GM23338 (cell line): ENCODE measurements at regions not wholly inside any gene's neighbourhood (a gene's known extent, or its start where the extent isn't known, plus 50 kb on each side); places are given as distances from the start of the nearest gene placed in this dataset.
A peak's percentile ranks its signal among the peaks of the same experiment; 100 is the strongest.

ENCODE experiments used
- ATAC-seq: fragments of 200-7000 bp; cut with Tn5 transposase; 3 replicates; pipeline ENCODE4 v1.9.1; 2020
- DNase-seq: peaks from one replicate; pipeline ENCODE4 v3.0.0-alpha.2; 2015; ENCODE audit warnings: low spot score
- H2AFZ ChIP-seq: fragments of 200-600 bp; sonication (generic); 2 replicates; pipeline ENCODE4 v1.8.0; 2016; ENCODE audit warnings: antibody characterized with exemption, mild to moderate bottlenecking, moderate library complexity
- H3F3A ChIP-seq: fragments of 200-600 bp; sonication (generic); replicated peaks from 2 replicates; pipeline ENCODE4 v1.8.0; 2017; ENCODE audit warnings: antibody characterized with exemption, mixed run types, low read depth
- H3K27ac ChIP-seq: fragments of 200-600 bp; sonication (generic); 2 replicates; pipeline ENCODE4 v1.6.1; 2016; ENCODE audit warnings: low read depth
- H3K27me3 ChIP-seq: fragments of 200-600 bp; sonication (generic); 2 replicates; pipeline ENCODE4 v1.8.0; 2016; ENCODE audit warnings: mild to moderate bottlenecking, mixed run types, moderate library complexity; ENCODE audit not compliant: insufficient read depth
- H3K36me3 ChIP-seq: fragments of 200-600 bp; sonication (generic); 2 replicates; pipeline ENCODE4 v1.8.0; 2016; ENCODE audit warnings: mild to moderate bottlenecking; ENCODE audit not compliant: insufficient read depth
- H3K4me1 ChIP-seq: fragments of 200-600 bp; sonication (generic); 2 replicates; pipeline ENCODE4 v1.8.0; 2016; ENCODE audit warnings: mild to moderate bottlenecking, moderate library complexity; ENCODE audit not compliant: insufficient read depth
- H3K4me2 ChIP-seq: fragments of 200-600 bp; sonication (generic); 2 replicates; pipeline ENCODE4 v1.7.1; 2017; ENCODE audit warnings: mixed run types
- H3K4me3 ChIP-seq: fragments of 200-600 bp; sonication (generic); 2 replicates; pipeline ENCODE4 v1.6.1; 2016; ENCODE audit warnings: mixed run types
- H3K79me2 ChIP-seq: fragments of 200-600 bp; sonication (generic); replicated peaks from 2 replicates; pipeline ENCODE4 v1.8.0; 2017; ENCODE audit warnings: mild to moderate bottlenecking; ENCODE audit not compliant: insufficient read depth
- H3K9me2 ChIP-seq: fragments of 200-600 bp; sonication (generic); 2 replicates; pipeline ENCODE4 v1.8.0; 2017; ENCODE audit not compliant: insufficient read depth
- H4K20me1 ChIP-seq: fragments of 200-600 bp; sonication (generic); replicated peaks from 2 replicates; pipeline ENCODE4 v1.8.0; 2017; ENCODE audit warnings: mild to moderate bottlenecking; ENCODE audit not compliant: insufficient read depth
- H3K27ac Mint-ChIP-seq: 2 replicates; pipeline ENCODE4 v1.8.0; 2020; ENCODE audit warnings: inconsistent platforms, mild to moderate bottlenecking, moderate library complexity, mixed read lengths
- H3K27me3 Mint-ChIP-seq: 3 replicates; pipeline ENCODE4 v1.8.0; 2022; ENCODE audit warnings: low read depth, mild to moderate bottlenecking, moderate library complexity, mixed read lengths, inconsistent platforms; ENCODE audit not compliant: insufficient read depth, poor library complexity
- H3K36me3 Mint-ChIP-seq: 3 replicates; pipeline ENCODE4 v1.8.0; 2021; ENCODE audit warnings: low read depth, mild to moderate bottlenecking, inconsistent platforms, moderate library complexity, mixed read lengths
- H3K4me1 Mint-ChIP-seq: 3 replicates; pipeline ENCODE4 v1.8.0; 2020; ENCODE audit warnings: mild to moderate bottlenecking, inconsistent platforms, mixed read lengths
- H3K4me3 Mint-ChIP-seq: 3 replicates; pipeline ENCODE4 v1.8.0; 2021; ENCODE audit warnings: moderate library complexity, mild to moderate bottlenecking, inconsistent platforms, mixed read lengths
- H3K9me3 Mint-ChIP-seq: 3 replicates; pipeline ENCODE4 v1.8.0; 2020; ENCODE audit warnings: moderate library complexity, mild to moderate bottlenecking, inconsistent platforms, mixed read lengths
- CREB1 ChIP-seq: fragments of 250-450 bp; sonication (Bioruptor Pico); IDR thresholded peaks from 2 replicates; pipeline ENCODE4 v1.5.0; 2020; ENCODE audit warnings: low read depth, mild to moderate bottlenecking, moderate library complexity
- ETS1 ChIP-seq: IDR thresholded peaks from 2 replicates; pipeline ENCODE4 v1.6.1; 2016; ENCODE audit warnings: antibody characterized with exemption
- EZH2 ChIP-seq: fragments of 200-600 bp; sonication (generic); IDR thresholded peaks from one replicate; pipeline ENCODE4 v1.8.0; 2017; ENCODE audit warnings: antibody characterized with exemption, mild to moderate bottlenecking, low read depth; ENCODE audit not compliant: unreplicated experiment
- NANOG ChIP-seq: IDR thresholded peaks from 2 replicates; pipeline ENCODE4 v1.6.1; 2016; ENCODE audit warnings: antibody characterized with exemption, borderline replicate concordance
- POLR2AphosphoS5 ChIP-seq: IDR thresholded peaks from 2 replicates; pipeline ENCODE4 v1.6.1; 2016; ENCODE audit warnings: antibody characterized with exemption, low read depth
- REST ChIP-seq: IDR thresholded peaks from one replicate; pipeline ENCODE4 v1.6.1; 2018; ENCODE audit warnings: antibody characterized with exemption; ENCODE audit not compliant: unreplicated experiment
- STAT1 ChIP-seq: IDR thresholded peaks from one replicate; pipeline ENCODE4 v1.6.1; 2016; ENCODE audit warnings: antibody characterized with exemption; ENCODE audit not compliant: unreplicated experiment
- ZNF114 ChIP-seq: fragments of 250-450 bp; sonication (Bioruptor Pico); IDR thresholded peaks from 2 replicates; pipeline ENCODE4 v1.5.0; 2020; ENCODE audit warnings: mild to moderate bottlenecking, moderate library complexity
- ZNF331 ChIP-seq: fragments of 250-450 bp; sonication (Bioruptor Pico); IDR thresholded peaks from 2 replicates; pipeline ENCODE4 v1.5.0; 2020; ENCODE audit warnings: low read depth, mild to moderate bottlenecking, moderate library complexity
- ZNF462 ChIP-seq: fragments of 250-450 bp; sonication (Bioruptor Pico); IDR thresholded peaks from 2 replicates; pipeline ENCODE4 v1.5.0; 2020; ENCODE audit warnings: mild to moderate bottlenecking, moderate library complexity

- no peak for TF ChIP-seq ZNF331 (CRISPR knock-in tag)
- TF ChIP-seq CREB1, result no peak
- TF ChIP-seq POLR2AphosphoS5, result no peak
- no peak for TF ChIP-seq STAT1
- no peak for TF ChIP-seq REST
Measured at GRCh38 chr3:174363256-174363655, 495.9 kb upstream of the NAALADL2 start (continued).

GRCh38 chr3:174365796-174366195 lies 493.3 kb upstream of the NAALADL2 start:
- Histone ChIP-seq H2AFZ (peak overlapping the region; percentile 64; the same call in 1 of the 2 replicates), H3K36me3 (no peaks in the 10 kb centered on the region), H4K20me1 (no peaks in the 10 kb centered on the region), H3K79me2 (no peaks in the 10 kb centered on the region), H3F3A (no peaks in the 10 kb centered on the region), H3K9me2 (no peaks in the 10 kb centered on the region; the same call in 1 of the 2 replicates), H3K27ac (no peak overlapping the region), H3K4me3 (no peak overlapping the region), H3K27me3 (no peaks in the 10 kb centered on the region), H3K4me1 (no peaks in the 10 kb centered on the region), H3K4me2 (no peak overlapping the region)
- Mint-ChIP-seq H3K9me3 (peaks cover 9% of the 10 kb centered on the region; the same call in 2 of the 3 replicates), H3K4me3 (no peak overlapping the region), H3K36me3 (peaks cover 8% of the 10 kb centered on the region; the same call in 2 of the 3 replicates), H3K27me3 (peaks cover 3% of the 10 kb centered on the region), H3K4me1 (no peaks in the 10 kb centered on the region), H3K27ac (no peak overlapping the region)
- DNase-seq (no peak), ATAC-seq (no peak)
- TF ChIP-seq ZNF114 (CRISPR knock-in tag) (no peak), POLR2AphosphoS5 (no peak), ZNF462 (CRISPR knock-in tag) (no peak), STAT1 (no peak), REST (no peak), NANOG (no peak), EZH2 (no peak), ETS1 (no peak)
